SHP77 (cell line): ENCODE measurements at regions not wholly inside any gene's neighbourhood (a gene's known extent, or its start where the extent isn't known, plus 50 kb on each side); places are given as distances from the start of the nearest gene placed in this dataset.

Source experiments
- DNase-seq, 2 experiments: peaks; one replicate each; lab custom pipeline; 2025; lab: John Stamatoyannopoulos, UW

- no peak for DNase-seq
Measured at GRCh38 chr6:122122202-122122601, 277.2 kb upstream of the HSF2 start.

GRCh38 chr6:122122686-122123085, 276.8 kb upstream of the HSF2 start:
- DNase-seq = no peak

GRCh38 chr6:122124908-122125307, 274.5 kb upstream of the HSF2 start:
- DNase-seq = no peak

- DNase-seq = no peak
Measured at GRCh38 chr6:122126894-122127293, 272.6 kb upstream of the HSF2 start.

GRCh38 chr6:122128445-122128844, 271.0 kb upstream of the HSF2 start:
- no peak for DNase-seq

- no peak for DNase-seq
Measured at GRCh38 chr6:122129313-122130025, 270.0 kb upstream of the HSF2 start.

- no peak for DNase-seq
Measured at GRCh38 chr6:122130026-122130348, 269.5 kb upstream of the HSF2 start.

GRCh38 chr6:122130518-122130917, 268.9 kb upstream of the HSF2 start:
- no peak for DNase-seq

GRCh38 chr6:122136386-122136785, 263.1 kb upstream of the HSF2 start:
- DNase-seq = no peak

- DNase-seq = no peak
Measured at GRCh38 chr6:122140031-122140430, 259.4 kb upstream of the HSF2 start.

GRCh38 chr6:122141246-122141645, 258.2 kb upstream of the HSF2 start:
- DNase-seq = no peak

- no peak for DNase-seq
Measured at GRCh38 chr6:122143813-122144601, 255.4 kb upstream of the HSF2 start.

GRCh38 chr6:122145246-122145645, 254.2 kb upstream of the HSF2 start:
- DNase-seq = no peak

GRCh38 chr6:122145741-122146240, 253.7 kb upstream of the HSF2 start:
- no peak for DNase-seq

GRCh38 chr6:122147291-122147690, 252.2 kb upstream of the HSF2 start:
- DNase-seq = no peak

- DNase-seq = no peak
Measured at GRCh38 chr6:122151066-122151465, 248.4 kb upstream of the HSF2 start.

GRCh38 chr6:122151763-122152162, 247.7 kb upstream of the HSF2 start:
- DNase-seq = no peak

GRCh38 chr6:122153557-122153956, 245.9 kb upstream of the HSF2 start:
- DNase-seq = no peak

- DNase-seq = no peak
Measured at GRCh38 chr6:122154155-122154554, 245.3 kb upstream of the HSF2 start.

GRCh38 chr6:122154912-122155575, 244.4 kb upstream of the HSF2 start:
- no peak for DNase-seq

GRCh38 chr6:122161136-122161535, 238.3 kb upstream of the HSF2 start:
- no peak for DNase-seq

GRCh38 chr6:122165014-122165413, 234.4 kb upstream of the HSF2 start:
- no peak for DNase-seq

GRCh38 chr6:122170274-122170673, 229.2 kb upstream of the HSF2 start:
- no peak for DNase-seq
